ENCODE measurements at regions not wholly inside any gene's neighbourhood (a gene's known extent, or its start where the extent isn't known, plus 50 kb on each side); places are given as distances from the start of the nearest gene placed in this dataset.

- DNase-seq (ENCODE audit: low spot score): no peak
- no peak overlapping the region for H2BK15ac ChIP-seq (ENCODE audit: low read length)
- H3K36me3 ChIP-seq (replicated peaks in 1 of 2; ENCODE audit: control insufficient read depth in 2 of 2, insufficient read depth in 2 of 2, low read length in 2 of 2): no peaks in the 10 kb centered on the region
- H3K27ac ChIP-seq (replicated peaks; ENCODE audit: low read length): no peak overlapping the region
- no peak overlapping the region for H2BK12ac ChIP-seq (ENCODE audit: low read length)
- H3K4me1 ChIP-seq (ENCODE audit: control insufficient read depth in 2 of 2, insufficient read depth in 1 of 2, low read depth in 1 of 2, low read length in 2 of 2): no peaks in the 10 kb centered on the region
- no peak overlapping the region for H4K91ac ChIP-seq (ENCODE audit: low read depth, low read length, poor library complexity)
- H2BK120ac ChIP-seq (ENCODE audit: low read depth, low read length): no peak overlapping the region
- H3K14ac ChIP-seq (ENCODE audit: low read length): no peak overlapping the region
- H3K4me3 ChIP-seq (ENCODE audit: low read length in 2 of 2): no peak overlapping the region
- no peak overlapping the region for H2AFZ ChIP-seq (ENCODE audit: low read length)
- no CpG with 5 or more reads among the region's 2 CpGs for WGBS, 2 donors (ENCODE audit: extremely low coverage in 2 of 2, insufficient read length in 2 of 2, insufficient replicate concordance in 1 of 2)
- H4K8ac ChIP-seq (ENCODE audit: low read depth, low read length): no peak overlapping the region
- no peaks in the 10 kb centered on the region for H3K9me3 ChIP-seq (replicated peaks in 1 of 2; ENCODE audit: control insufficient read depth in 2 of 2, insufficient read depth in 1 of 2, low read depth in 1 of 2, low read length in 2 of 2)
- no peaks in the 10 kb centered on the region for H3K79me1 ChIP-seq (ENCODE audit: low read depth, low read length)
- no peak overlapping the region for H3K4me2 ChIP-seq (ENCODE audit: insufficient read depth, low read length, poor library complexity, severe bottlenecking)
- no peak overlapping the region for H3K4ac ChIP-seq (ENCODE audit: low read length)
- H2AK5ac ChIP-seq (ENCODE audit: low read depth, low read length): no peak overlapping the region
- no peaks in the 10 kb centered on the region for H3K27me3 ChIP-seq (ENCODE audit: control insufficient read depth in 3 of 3, insufficient read depth in 3 of 3, low read depth in 1 of 3, low read length in 3 of 3)
- H3K9ac ChIP-seq (ENCODE audit: low read depth, low read length, poor library complexity): no peak overlapping the region
- H3K23ac ChIP-seq (ENCODE audit: low read depth, low read length, poor library complexity): no peak overlapping the region
- no peak overlapping the region for H2BK5ac ChIP-seq (ENCODE audit: low read length)
- H3K18ac ChIP-seq (ENCODE audit: low read length): no peak overlapping the region
Measured at GRCh38 chrX:42616981-42617380, 161.0 kb downstream of the PPP1R2C start.

- no peak overlapping the region for H3K4me2 ChIP-seq (ENCODE audit: insufficient read depth, low read length, poor library complexity, severe bottlenecking)
- no peak overlapping the region for H3K27ac ChIP-seq (replicated peaks; ENCODE audit: low read length)
- WGBS, 2 donors (ENCODE audit: extremely low coverage in 2 of 2, insufficient read length in 2 of 2, insufficient replicate concordance in 1 of 2): no CpG with 5 or more reads among the region's 1 CpG
- H3K23ac ChIP-seq (ENCODE audit: low read depth, low read length, poor library complexity): no peak overlapping the region
- no peak overlapping the region for H2AFZ ChIP-seq (ENCODE audit: low read length)
- H3K4me1 ChIP-seq (ENCODE audit: control insufficient read depth in 2 of 2, insufficient read depth in 1 of 2, low read depth in 1 of 2, low read length in 2 of 2): no peaks in the 10 kb centered on the region
- no peak overlapping the region for H3K4me3 ChIP-seq (ENCODE audit: low read length in 2 of 2)
- no peak overlapping the region for H4K8ac ChIP-seq (ENCODE audit: low read depth, low read length)
- no peak overlapping the region for H2BK120ac ChIP-seq (ENCODE audit: low read depth, low read length)
- no peak overlapping the region for H4K91ac ChIP-seq (ENCODE audit: low read depth, low read length, poor library complexity)
- DNase-seq (ENCODE audit: low spot score): no peak
- H2BK12ac ChIP-seq (ENCODE audit: low read length): no peak overlapping the region
- H3K9me3 ChIP-seq (replicated peaks in 1 of 2; ENCODE audit: control insufficient read depth in 2 of 2, insufficient read depth in 1 of 2, low read depth in 1 of 2, low read length in 2 of 2): no peaks in the 10 kb centered on the region
- H2BK15ac ChIP-seq (ENCODE audit: low read length): no peak overlapping the region
- H3K36me3 ChIP-seq (replicated peaks in 1 of 2; ENCODE audit: control insufficient read depth in 2 of 2, insufficient read depth in 2 of 2, low read length in 2 of 2): no peaks in the 10 kb centered on the region
- H2AK5ac ChIP-seq (ENCODE audit: low read depth, low read length): no peak overlapping the region
- H3K79me1 ChIP-seq (ENCODE audit: low read depth, low read length): no peaks in the 10 kb centered on the region
- H3K4ac ChIP-seq (ENCODE audit: low read length): no peak overlapping the region
- no peak overlapping the region for H2BK5ac ChIP-seq (ENCODE audit: low read length)
- H3K18ac ChIP-seq (ENCODE audit: low read length): no peak overlapping the region
- H3K27me3 ChIP-seq (ENCODE audit: control insufficient read depth in 3 of 3, insufficient read depth in 3 of 3, low read depth in 1 of 3, low read length in 3 of 3): no peaks in the 10 kb centered on the region
- no peak overlapping the region for H3K14ac ChIP-seq (ENCODE audit: low read length)
- no peak overlapping the region for H3K9ac ChIP-seq (ENCODE audit: low read depth, low read length, poor library complexity)
Measured at GRCh38 chrX:42615161-42615563, 162.8 kb downstream of the PPP1R2C start.

GRCh38 chrX:42606591-42606990 lies 171.4 kb downstream of the PPP1R2C start:
- no peak overlapping the region for H3K4me2 ChIP-seq (ENCODE audit: insufficient read depth, low read length, poor library complexity, severe bottlenecking)
- no peak overlapping the region for H3K9ac ChIP-seq (ENCODE audit: low read depth, low read length, poor library complexity)
- H3K9me3 ChIP-seq (replicated peaks in 1 of 2; ENCODE audit: control insufficient read depth in 2 of 2, insufficient read depth in 1 of 2, low read depth in 1 of 2, low read length in 2 of 2): no peaks in the 10 kb centered on the region
- H4K8ac ChIP-seq (ENCODE audit: low read depth, low read length): no peak overlapping the region
- no peaks in the 10 kb centered on the region for H3K36me3 ChIP-seq (replicated peaks in 1 of 2; ENCODE audit: control insufficient read depth in 2 of 2, insufficient read depth in 2 of 2, low read length in 2 of 2)
- no peak overlapping the region for H3K23ac ChIP-seq (ENCODE audit: low read depth, low read length, poor library complexity)
- no peak overlapping the region for H2AK5ac ChIP-seq (ENCODE audit: low read depth, low read length)
- H3K4me3 ChIP-seq (ENCODE audit: low read length in 2 of 2): no peak overlapping the region
- H3K27ac ChIP-seq (replicated peaks; ENCODE audit: low read length): no peak overlapping the region
- H3K27me3 ChIP-seq (ENCODE audit: control insufficient read depth in 3 of 3, insufficient read depth in 3 of 3, low read depth in 1 of 3, low read length in 3 of 3): no peaks in the 10 kb centered on the region
- no peak overlapping the region for H2BK5ac ChIP-seq (ENCODE audit: low read length)
- no CpG with 5 or more reads among the region's 4 CpGs for WGBS, 2 donors (ENCODE audit: extremely low coverage in 2 of 2, insufficient read length in 2 of 2, insufficient replicate concordance in 1 of 2)
- H2BK120ac ChIP-seq (ENCODE audit: low read depth, low read length): no peak overlapping the region
- no peak overlapping the region for H3K14ac ChIP-seq (ENCODE audit: low read length)
- no peak overlapping the region for H3K18ac ChIP-seq (ENCODE audit: low read length)
- no peak overlapping the region for H3K4ac ChIP-seq (ENCODE audit: low read length)
- DNase-seq (ENCODE audit: low spot score): no peak
- H2BK12ac ChIP-seq (ENCODE audit: low read length): no peak overlapping the region
- H2BK15ac ChIP-seq (ENCODE audit: low read length): no peak overlapping the region
- H3K4me1 ChIP-seq (ENCODE audit: control insufficient read depth in 2 of 2, insufficient read depth in 1 of 2, low read depth in 1 of 2, low read length in 2 of 2): peaks cover 0 to 4% of the 10 kb centered on the region in 2 donors
- no peak overlapping the region for H2AFZ ChIP-seq (ENCODE audit: low read length)
- H3K79me1 ChIP-seq (ENCODE audit: low read depth, low read length): no peaks in the 10 kb centered on the region
- H4K91ac ChIP-seq (ENCODE audit: low read depth, low read length, poor library complexity): no peak overlapping the region

- no peak overlapping the region for H2BK15ac ChIP-seq (ENCODE audit: low read length)
- no peak overlapping the region for H3K4me2 ChIP-seq (ENCODE audit: insufficient read depth, low read length, poor library complexity, severe bottlenecking)
- peaks cover 0 to 4% of the 10 kb centered on the region in 2 donors for H3K4me1 ChIP-seq (ENCODE audit: control insufficient read depth in 2 of 2, insufficient read depth in 1 of 2, low read depth in 1 of 2, low read length in 2 of 2)
- WGBS, 2 donors (ENCODE audit: extremely low coverage in 2 of 2, insufficient read length in 2 of 2, insufficient replicate concordance in 1 of 2): no CpG with 5 or more reads among the region's 2 CpGs
- no peak for DNase-seq (ENCODE audit: low spot score)
- H2BK12ac ChIP-seq (ENCODE audit: low read length): no peak overlapping the region
- no peak overlapping the region for H3K4ac ChIP-seq (ENCODE audit: low read length)
- H3K79me1 ChIP-seq (ENCODE audit: low read depth, low read length): no peaks in the 10 kb centered on the region
- H3K9ac ChIP-seq (ENCODE audit: low read depth, low read length, poor library complexity): no peak overlapping the region
- H2BK5ac ChIP-seq (ENCODE audit: low read length): no peak overlapping the region
- no peak overlapping the region for H3K18ac ChIP-seq (ENCODE audit: low read length)
- H2BK120ac ChIP-seq (ENCODE audit: low read depth, low read length): no peak overlapping the region
- no peak overlapping the region for H3K27ac ChIP-seq (replicated peaks; ENCODE audit: low read length)
- H4K91ac ChIP-seq (ENCODE audit: low read depth, low read length, poor library complexity): no peak overlapping the region
- no peak overlapping the region for H2AK5ac ChIP-seq (ENCODE audit: low read depth, low read length)
- H3K9me3 ChIP-seq (replicated peaks in 1 of 2; ENCODE audit: control insufficient read depth in 2 of 2, insufficient read depth in 1 of 2, low read depth in 1 of 2, low read length in 2 of 2): no peaks in the 10 kb centered on the region
- no peak overlapping the region for H2AFZ ChIP-seq (ENCODE audit: low read length)
- no peak overlapping the region for H4K8ac ChIP-seq (ENCODE audit: low read depth, low read length)
- no peak overlapping the region for H3K14ac ChIP-seq (ENCODE audit: low read length)
- H3K4me3 ChIP-seq (ENCODE audit: low read length in 2 of 2): no peak overlapping the region
- H3K27me3 ChIP-seq (ENCODE audit: control insufficient read depth in 3 of 3, insufficient read depth in 3 of 3, low read depth in 1 of 3, low read length in 3 of 3): no peaks in the 10 kb centered on the region
- no peak overlapping the region for H3K23ac ChIP-seq (ENCODE audit: low read depth, low read length, poor library complexity)
- no peaks in the 10 kb centered on the region for H3K36me3 ChIP-seq (replicated peaks in 1 of 2; ENCODE audit: control insufficient read depth in 2 of 2, insufficient read depth in 2 of 2, low read length in 2 of 2)
Measured at GRCh38 chrX:42604302-42604701, 173.7 kb downstream of the PPP1R2C start.
